Osteocyte (in vitro differentiated cells): ENCODE measurements at regions not wholly inside any gene's neighbourhood (a gene's known extent, or its start where the extent isn't known, plus 50 kb on each side); places are given as distances from the start of the nearest gene placed in this dataset.

Source experiments
- DNase-seq: peaks from one replicate; pipeline ENCODE4 v3.0.0; 2021; ENCODE audit warnings: mixed read lengths; ENCODE audit not compliant: unreplicated experiment; ENCODE audit errors: extremely low spot score
- H3K27ac Mint-ChIP-seq: one replicate; pipeline ENCODE4 v1.8.0; 2021; ENCODE audit warnings: mild to moderate bottlenecking, mixed read lengths; ENCODE audit not compliant: unreplicated experiment
- H3K27me3 Mint-ChIP-seq: one replicate; pipeline ENCODE4 v1.8.0; 2021; ENCODE audit warnings: mixed read lengths; ENCODE audit not compliant: unreplicated experiment
- H3K36me3 Mint-ChIP-seq: one replicate; pipeline ENCODE4 v1.8.0; 2021; ENCODE audit warnings: mixed read lengths; ENCODE audit not compliant: unreplicated experiment
- H3K4me1 Mint-ChIP-seq: one replicate; pipeline ENCODE4 v1.8.0; 2021; ENCODE audit warnings: mixed read lengths; ENCODE audit not compliant: unreplicated experiment
- H3K4me3 Mint-ChIP-seq: one replicate; pipeline ENCODE4 v1.8.0; 2021; ENCODE audit warnings: mild to moderate bottlenecking, moderate library complexity, mixed read lengths; ENCODE audit not compliant: unreplicated experiment
- H3K9me3 Mint-ChIP-seq: one replicate; pipeline ENCODE4 v1.8.0; 2021; ENCODE audit warnings: mixed read lengths; ENCODE audit not compliant: unreplicated experiment
- TF ChIP-seq, protein P1 (sequence below): fragments of 200-600 bp; sonication (generic); IDR thresholded peaks from 2 replicates; pipeline ENCODE4 v1.5.0; 2021; ENCODE audit warnings: antibody characterized with exemption, mild to moderate bottlenecking, moderate library complexity

DNA sequence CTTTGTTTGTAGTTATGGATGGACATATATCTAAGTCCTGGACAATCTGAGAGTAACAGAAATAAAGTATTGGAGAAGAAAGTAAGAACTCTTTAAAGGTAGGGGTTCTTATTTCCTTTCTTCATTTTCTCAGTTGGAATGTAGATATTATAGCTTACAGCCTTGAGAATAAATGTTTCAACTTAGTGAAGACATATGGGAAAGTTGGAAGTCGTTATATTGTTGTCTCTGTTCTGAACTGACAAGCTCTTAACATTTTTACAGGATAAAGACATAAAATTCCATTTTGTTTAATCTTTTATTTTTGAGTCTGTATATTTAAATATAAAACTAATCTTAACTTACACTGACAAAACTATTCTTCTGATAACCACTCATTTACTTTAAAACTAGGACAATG lies 2187.5 kb upstream of the ACO1 start:
- Mint-ChIP-seq H3K4me3 (no peak overlapping the region), H3K27me3 (no peaks in the 10 kb centered on the region), H3K9me3 (peaks cover 9% of the 10 kb centered on the region), H3K27ac (no peak overlapping the region), H3K4me1 (no peaks in the 10 kb centered on the region), H3K36me3 (no peaks in the 10 kb centered on the region)
- TF ChIP-seq, protein P1, sequence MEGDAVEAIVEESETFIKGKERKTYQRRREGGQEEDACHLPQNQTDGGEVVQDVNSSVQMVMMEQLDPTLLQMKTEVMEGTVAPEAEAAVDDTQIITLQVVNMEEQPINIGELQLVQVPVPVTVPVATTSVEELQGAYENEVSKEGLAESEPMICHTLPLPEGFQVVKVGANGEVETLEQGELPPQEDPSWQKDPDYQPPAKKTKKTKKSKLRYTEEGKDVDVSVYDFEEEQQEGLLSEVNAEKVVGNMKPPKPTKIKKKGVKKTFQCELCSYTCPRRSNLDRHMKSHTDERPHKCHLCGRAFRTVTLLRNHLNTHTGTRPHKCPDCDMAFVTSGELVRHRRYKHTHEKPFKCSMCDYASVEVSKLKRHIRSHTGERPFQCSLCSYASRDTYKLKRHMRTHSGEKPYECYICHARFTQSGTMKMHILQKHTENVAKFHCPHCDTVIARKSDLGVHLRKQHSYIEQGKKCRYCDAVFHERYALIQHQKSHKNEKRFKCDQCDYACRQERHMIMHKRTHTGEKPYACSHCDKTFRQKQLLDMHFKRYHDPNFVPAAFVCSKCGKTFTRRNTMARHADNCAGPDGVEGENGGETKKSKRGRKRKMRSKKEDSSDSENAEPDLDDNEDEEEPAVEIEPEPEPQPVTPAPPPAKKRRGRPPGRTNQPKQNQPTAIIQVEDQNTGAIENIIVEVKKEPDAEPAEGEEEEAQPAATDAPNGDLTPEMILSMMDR, result no peak
- DNase-seq, result no peak

- H3K4me1 Mint-ChIP-seq, result no peaks in the 10 kb centered on the region
- DNase-seq, result no peak
- no peak overlapping the region for H3K27ac Mint-ChIP-seq
- no peak overlapping the region for H3K4me3 Mint-ChIP-seq
- H3K27me3 Mint-ChIP-seq, result no peaks in the 10 kb centered on the region
- H3K36me3 Mint-ChIP-seq, result no peaks in the 10 kb centered on the region
- peaks cover 9% of the 10 kb centered on the region for H3K9me3 Mint-ChIP-seq
- TF ChIP-seq, protein P1, result no peak
These were observed 2187.0 kb upstream of the ACO1 start for GRCh38 chr9:30197453-30197852.

DNA sequence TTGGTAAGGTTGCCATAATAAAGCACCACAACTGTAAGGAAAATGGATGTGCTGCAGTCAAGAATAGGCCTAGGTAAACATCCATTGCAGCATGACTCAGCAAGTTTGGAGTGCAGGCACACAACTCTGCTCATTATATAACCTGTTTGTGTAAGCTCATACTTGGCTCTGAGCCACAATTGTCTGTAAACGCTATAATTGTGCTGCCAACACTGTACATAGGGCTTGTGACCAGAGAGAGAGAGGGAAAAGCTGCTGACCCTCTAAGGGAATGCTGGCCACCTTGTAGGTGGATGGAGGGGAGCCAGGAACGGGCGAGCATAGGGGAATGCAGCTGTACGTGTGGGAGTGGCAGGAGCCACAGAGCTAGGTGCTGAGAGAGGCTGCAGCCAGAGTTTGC lies 2186.5 kb upstream of the ACO1 start:
- Mint-ChIP-seq H3K27me3 (no peaks in the 10 kb centered on the region), H3K4me1 (no peaks in the 10 kb centered on the region), H3K4me3 (no peak overlapping the region), H3K27ac (no peak overlapping the region), H3K9me3 (peaks cover 9% of the 10 kb centered on the region), H3K36me3 (no peaks in the 10 kb centered on the region)
- TF ChIP-seq, protein P1, result no peak
- no peak for DNase-seq

DNA sequence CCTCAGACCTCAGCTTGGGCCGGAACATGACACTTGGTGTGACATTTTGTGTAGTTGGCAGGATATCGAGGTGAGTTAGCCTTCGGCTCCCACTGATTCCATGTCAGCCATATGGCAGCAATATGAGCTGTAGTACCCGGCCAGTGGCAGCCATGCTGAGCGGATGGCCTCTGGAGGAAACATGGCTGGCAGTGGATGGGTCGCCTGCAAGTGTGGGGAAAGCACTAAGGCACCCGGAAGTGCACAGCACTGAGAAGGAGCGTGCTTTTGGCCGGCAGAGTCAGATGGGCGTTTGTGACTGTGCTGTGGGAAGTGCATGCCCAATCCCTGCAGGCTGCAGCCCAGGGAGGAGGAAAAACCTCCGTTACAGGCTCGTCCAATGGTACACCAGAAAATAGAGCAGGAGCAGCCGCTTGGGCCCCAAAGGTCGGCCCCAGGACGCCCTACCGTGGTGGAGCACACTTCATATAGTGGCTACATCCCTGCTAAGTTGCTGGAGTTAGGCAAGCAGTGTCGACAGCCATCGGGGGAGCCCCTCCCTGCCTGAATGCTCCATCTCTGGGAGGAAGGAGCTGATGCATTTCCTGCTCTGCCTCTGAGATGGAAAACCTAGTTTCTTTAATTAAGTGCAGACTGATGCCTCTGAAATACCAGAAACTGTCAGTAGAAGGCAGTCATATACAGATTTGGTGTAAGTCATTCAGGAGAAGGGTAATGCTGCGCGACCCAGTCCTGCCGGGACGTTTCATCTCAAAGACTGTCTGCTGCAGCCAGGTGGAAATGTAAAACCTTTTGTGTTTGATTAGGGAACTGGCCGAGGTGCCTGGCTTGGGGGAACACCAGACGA lies 2185.8 kb upstream of the ACO1 start:
- no peak overlapping the region for H3K4me3 Mint-ChIP-seq
- H3K27ac Mint-ChIP-seq, result no peak overlapping the region
- no peaks in the 10 kb centered on the region for H3K4me1 Mint-ChIP-seq
- DNase-seq, result no peak
- H3K36me3 Mint-ChIP-seq, result no peaks in the 10 kb centered on the region
- peaks cover 9% of the 10 kb centered on the region for H3K9me3 Mint-ChIP-seq
- TF ChIP-seq, protein P1, result no peak
- H3K27me3 Mint-ChIP-seq, result no peaks in the 10 kb centered on the region

GRCh38 chr9:30201024-30201423 lies 2183.4 kb upstream of the ACO1 start:
- Mint-ChIP-seq H3K4me1 (no peaks in the 10 kb centered on the region), H3K9me3 (peaks cover 9% of the 10 kb centered on the region), H3K27ac (no peak overlapping the region), H3K36me3 (no peaks in the 10 kb centered on the region), H3K27me3 (no peaks in the 10 kb centered on the region), H3K4me3 (no peak overlapping the region)
- TF ChIP-seq, protein P1, result no peak
- DNase-seq, result no peak
